ENCODE measurements at regions not wholly inside any gene's neighbourhood (a gene's known extent, or its start where the extent isn't known, plus 50 kb on each side); places are given as distances from the start of the nearest gene placed in this dataset.
"Not testable (repeated sequence)": the region's sequence is repeated elsewhere in the genome, so short reads cannot be mapped to it uniquely, and the experiment has no call there.

DNA sequence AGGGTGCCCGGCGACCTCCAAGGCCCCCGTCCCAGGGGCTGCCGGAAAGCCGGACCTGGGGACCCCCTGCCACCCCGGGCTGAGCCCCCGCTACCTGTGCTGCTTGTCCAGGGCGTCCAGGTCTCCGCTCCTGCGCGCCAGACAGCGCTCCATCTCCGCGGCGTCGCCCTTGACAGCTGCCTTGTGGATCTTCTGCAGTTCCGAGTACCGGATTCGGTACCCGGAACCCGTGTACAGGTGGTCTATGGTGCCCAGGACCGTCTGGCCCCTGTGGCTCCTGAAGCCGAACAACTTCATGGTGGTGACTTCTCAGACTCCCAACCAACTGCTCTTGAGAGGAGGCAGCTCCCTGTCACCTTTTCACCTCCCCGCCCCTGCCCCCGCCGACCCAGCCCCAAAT is 231.1 kb downstream of the LIPI start:
- TF ChIP-seq, protein P1, sequence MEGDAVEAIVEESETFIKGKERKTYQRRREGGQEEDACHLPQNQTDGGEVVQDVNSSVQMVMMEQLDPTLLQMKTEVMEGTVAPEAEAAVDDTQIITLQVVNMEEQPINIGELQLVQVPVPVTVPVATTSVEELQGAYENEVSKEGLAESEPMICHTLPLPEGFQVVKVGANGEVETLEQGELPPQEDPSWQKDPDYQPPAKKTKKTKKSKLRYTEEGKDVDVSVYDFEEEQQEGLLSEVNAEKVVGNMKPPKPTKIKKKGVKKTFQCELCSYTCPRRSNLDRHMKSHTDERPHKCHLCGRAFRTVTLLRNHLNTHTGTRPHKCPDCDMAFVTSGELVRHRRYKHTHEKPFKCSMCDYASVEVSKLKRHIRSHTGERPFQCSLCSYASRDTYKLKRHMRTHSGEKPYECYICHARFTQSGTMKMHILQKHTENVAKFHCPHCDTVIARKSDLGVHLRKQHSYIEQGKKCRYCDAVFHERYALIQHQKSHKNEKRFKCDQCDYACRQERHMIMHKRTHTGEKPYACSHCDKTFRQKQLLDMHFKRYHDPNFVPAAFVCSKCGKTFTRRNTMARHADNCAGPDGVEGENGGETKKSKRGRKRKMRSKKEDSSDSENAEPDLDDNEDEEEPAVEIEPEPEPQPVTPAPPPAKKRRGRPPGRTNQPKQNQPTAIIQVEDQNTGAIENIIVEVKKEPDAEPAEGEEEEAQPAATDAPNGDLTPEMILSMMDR (IDR thresholded peaks at IDR 0.05) = not testable (repeated sequence)
- not testable (repeated sequence) for TF ChIP-seq POLR2AphosphoS5 (IDR thresholded peaks at IDR 0.05)

Data from prostate gland (tissue), 2 donors.